ENCODE measurements at regions not wholly inside any gene's neighbourhood (a gene's known extent, or its start where the extent isn't known, plus 50 kb on each side); places are given as distances from the start of the nearest gene placed in this dataset.

DNA sequence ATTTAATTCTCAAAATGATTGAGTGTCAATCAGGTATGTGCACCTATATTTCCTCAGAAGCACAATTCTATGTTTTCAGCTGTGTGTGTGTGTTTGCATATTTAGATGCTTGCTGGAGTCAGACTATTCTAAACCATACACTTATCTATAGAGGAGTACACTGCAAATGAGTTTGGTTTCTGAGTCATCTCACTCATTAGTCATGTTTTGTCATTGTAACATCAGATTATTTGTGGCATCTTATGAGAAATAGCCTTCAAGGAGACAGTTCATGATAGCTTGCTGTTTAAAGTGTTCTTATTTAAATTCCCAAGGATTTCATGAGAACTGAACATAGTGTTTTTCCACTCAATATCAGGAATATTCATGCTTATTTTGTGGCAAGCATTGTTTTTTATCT is 535.1 kb downstream of the NLGN4Y start:
- DNase-seq (ENCODE audit: low read depth): peak; percentile 57
- no peak for FAIRE-seq
- TF ChIP-seq, protein P1, sequence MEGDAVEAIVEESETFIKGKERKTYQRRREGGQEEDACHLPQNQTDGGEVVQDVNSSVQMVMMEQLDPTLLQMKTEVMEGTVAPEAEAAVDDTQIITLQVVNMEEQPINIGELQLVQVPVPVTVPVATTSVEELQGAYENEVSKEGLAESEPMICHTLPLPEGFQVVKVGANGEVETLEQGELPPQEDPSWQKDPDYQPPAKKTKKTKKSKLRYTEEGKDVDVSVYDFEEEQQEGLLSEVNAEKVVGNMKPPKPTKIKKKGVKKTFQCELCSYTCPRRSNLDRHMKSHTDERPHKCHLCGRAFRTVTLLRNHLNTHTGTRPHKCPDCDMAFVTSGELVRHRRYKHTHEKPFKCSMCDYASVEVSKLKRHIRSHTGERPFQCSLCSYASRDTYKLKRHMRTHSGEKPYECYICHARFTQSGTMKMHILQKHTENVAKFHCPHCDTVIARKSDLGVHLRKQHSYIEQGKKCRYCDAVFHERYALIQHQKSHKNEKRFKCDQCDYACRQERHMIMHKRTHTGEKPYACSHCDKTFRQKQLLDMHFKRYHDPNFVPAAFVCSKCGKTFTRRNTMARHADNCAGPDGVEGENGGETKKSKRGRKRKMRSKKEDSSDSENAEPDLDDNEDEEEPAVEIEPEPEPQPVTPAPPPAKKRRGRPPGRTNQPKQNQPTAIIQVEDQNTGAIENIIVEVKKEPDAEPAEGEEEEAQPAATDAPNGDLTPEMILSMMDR (IDR thresholded peaks at IDR 0.05; ENCODE audit: insufficient read depth, low read length, severe bottlenecking): no peak

DNA sequence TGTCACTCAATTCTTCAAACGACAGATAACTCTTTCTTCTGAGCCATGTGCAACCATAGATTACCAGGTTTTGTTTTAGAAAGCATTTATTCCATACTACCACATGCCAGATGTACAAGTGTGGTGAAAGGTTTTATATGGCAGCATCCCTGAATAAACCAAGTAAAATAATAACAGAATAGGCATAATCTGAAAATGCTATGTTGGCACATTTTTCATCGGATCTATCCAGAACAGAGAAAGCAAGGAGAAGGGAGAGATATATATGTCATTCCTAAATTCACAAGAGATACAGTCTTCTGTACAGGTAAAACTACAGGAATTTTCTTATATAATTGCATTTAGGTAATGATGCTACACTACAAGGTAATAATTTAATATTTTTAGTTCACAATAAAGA is 547.8 kb downstream of the NLGN4Y start:
- DNase-seq (ENCODE audit: low read depth): no peak
- Histone ChIP-seq H3K36me3 (ENCODE audit: control insufficient read depth, insufficient read depth, low read length) (no peaks in the 10 kb centered on the region), H3K27me3 (ENCODE audit: control insufficient read depth, insufficient read depth, low read length) (no peaks in the 10 kb centered on the region), H3K4me3 (ENCODE audit: low read depth, low read length) (no peak overlapping the region)
- TF ChIP-seq, protein P1 (IDR thresholded peaks at IDR 0.05; ENCODE audit: insufficient read depth, low read length, severe bottlenecking): no peak
- no peak for FAIRE-seq

More for the DNA sequence above, 535.1 kb downstream of the NLGN4Y start:
- Histone ChIP-seq H3K4me3 (ENCODE audit: low read depth, low read length) (no peak overlapping the region), H3K27me3 (ENCODE audit: control insufficient read depth, insufficient read depth, low read length) (no peaks in the 10 kb centered on the region), H3K36me3 (ENCODE audit: control insufficient read depth, insufficient read depth, low read length) (no peaks in the 10 kb centered on the region)

DNA sequence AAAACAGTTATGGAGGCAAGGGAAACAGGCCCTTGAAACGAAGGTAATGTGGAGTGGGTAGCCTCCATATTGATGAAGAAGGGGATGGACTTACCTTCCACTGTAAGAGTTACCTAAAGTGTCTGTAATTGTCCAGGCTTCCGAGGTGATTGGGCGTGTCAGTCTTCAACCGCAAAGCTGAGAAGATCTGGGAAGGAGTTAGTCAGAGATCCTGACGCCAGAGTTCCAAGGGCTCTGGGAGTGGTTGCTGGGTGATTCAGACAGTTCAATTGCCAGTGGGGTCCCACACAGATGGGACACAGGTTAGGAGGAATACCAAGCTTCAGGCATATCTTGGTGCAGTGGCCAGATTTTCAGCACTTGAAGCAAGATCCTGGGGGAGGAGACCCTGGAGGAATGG is 577.0 kb downstream of the NLGN4Y start:
- no peaks in the 10 kb centered on the region for H3K27me3 ChIP-seq (ENCODE audit: control insufficient read depth, insufficient read depth, low read length)
- no peaks in the 10 kb centered on the region for H3K36me3 ChIP-seq (ENCODE audit: control insufficient read depth, insufficient read depth, low read length)
- peak; percentile 0 for DNase-seq (ENCODE audit: low read depth)
- TF ChIP-seq, protein P1 (IDR thresholded peaks at IDR 0.05; ENCODE audit: insufficient read depth, low read length, severe bottlenecking): no peak
- no peak for FAIRE-seq
- no peak overlapping the region for H3K4me3 ChIP-seq (ENCODE audit: low read depth, low read length)
